Brain pericyte (primary cell): ENCODE measurements at regions not wholly inside any gene's neighbourhood (a gene's known extent, or its start where the extent isn't known, plus 50 kb on each side); places are given as distances from the start of the nearest gene placed in this dataset.

Experiments
- DNase-seq: peaks from one replicate; pipeline ENCODE4 v3.0.0-alpha.2; 2012; ENCODE audit warnings: low read depth, low spot score

DNA sequence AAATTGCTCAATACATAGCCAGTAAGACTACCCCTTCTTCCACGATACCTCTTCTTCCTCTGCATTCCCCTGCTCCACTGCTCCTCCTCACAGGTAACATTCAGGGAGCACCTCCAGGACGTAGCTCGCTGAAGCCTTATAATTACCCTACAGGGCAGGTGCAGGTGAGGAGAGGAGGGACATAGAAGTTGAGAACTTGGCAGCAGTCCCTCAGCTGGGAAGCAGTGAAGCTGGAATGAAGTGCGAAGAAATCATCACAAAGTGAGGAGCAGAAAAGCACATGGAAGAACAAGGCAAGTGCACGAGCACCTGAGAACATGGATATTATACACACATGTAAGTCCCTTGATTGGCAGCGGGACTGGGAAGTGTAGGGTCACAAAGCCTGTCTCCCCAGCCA is 118.2 kb downstream of the HSD17B3 start:
- DNase-seq, result no peak

DNA sequence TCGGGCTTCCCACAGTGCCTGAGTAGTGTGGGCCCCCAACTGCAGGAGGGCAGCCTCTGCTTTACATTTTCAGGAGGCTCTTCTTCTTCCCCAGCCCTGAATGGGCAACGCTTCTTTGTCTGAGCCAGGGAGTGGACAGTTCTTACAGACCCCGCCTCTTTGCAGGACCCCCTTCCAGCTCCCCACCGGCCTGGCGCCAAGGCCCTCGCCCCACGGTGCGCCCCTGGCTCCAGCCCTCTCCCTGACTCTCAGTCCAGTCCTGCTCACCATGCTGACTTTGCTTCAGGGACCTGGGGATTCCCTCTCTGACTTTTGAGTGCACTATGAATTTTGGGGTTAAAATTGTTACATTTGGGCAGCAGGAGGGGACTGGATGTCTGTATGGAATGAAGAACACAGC is 123.8 kb downstream of the HSD17B3 start:
- no peak for DNase-seq

- DNase-seq, result no peak
These were observed 124.3 kb downstream of the HSD17B3 start for GRCh38 chr9:96177719-96178028.

DNA sequence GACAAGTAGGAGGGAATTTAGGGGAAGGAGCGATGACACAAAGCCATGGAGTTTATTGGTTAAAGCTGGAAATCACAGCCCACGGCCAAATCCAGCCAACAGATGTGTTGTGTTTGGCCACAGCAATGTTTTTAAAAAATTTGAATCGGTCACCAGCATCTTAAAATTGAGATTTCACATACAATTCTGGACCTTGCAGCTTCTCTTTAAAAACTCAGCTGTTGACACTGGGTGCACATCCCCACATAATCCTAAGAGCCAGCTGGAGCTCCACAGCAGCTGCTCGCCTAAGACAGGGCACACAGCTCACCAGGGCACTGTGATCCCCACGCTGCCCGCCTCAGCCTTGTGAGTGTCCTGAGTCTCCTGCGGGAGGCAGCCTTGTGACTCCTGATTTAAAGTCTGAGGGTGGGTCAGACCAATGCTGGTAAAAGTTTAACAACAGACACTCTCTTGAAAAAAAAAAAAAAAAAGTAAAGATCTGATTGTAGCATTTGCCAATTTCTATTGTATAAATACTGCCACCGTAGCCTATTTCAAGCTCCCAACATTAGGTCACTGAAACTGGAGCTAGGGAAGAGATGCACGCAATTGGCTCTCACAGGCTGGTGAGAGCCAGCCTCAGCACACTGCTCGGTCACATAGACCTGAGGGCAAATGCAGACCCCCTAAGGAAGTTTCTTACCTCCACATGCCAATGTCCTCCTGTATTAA is 124.8 kb downstream of the HSD17B3 start:
- peak; percentile 40 for DNase-seq

GRCh38 chr9:96175796-96176195 is 126.2 kb downstream of the HSD17B3 start:
- no peak for DNase-seq

DNA sequence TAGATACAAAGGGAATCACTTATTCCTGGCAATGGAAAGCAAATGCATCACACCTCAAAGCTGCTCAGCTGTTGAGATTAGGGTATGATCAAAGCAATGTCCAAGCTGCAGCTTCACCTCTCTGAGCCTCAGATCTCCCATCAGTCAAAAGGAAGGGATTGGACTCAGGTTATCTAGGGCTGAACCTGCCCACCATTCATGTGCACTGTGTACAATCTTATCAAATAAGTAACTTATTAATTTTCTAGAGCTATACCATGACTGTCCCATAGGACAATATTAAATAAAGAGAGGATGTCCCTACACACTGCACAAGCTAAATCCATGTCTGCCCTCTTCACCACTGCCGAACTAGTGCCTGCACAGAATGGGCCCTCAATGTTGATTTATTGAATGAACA is 127.0 kb downstream of the HSD17B3 start:
- no peak for DNase-seq

DNA sequence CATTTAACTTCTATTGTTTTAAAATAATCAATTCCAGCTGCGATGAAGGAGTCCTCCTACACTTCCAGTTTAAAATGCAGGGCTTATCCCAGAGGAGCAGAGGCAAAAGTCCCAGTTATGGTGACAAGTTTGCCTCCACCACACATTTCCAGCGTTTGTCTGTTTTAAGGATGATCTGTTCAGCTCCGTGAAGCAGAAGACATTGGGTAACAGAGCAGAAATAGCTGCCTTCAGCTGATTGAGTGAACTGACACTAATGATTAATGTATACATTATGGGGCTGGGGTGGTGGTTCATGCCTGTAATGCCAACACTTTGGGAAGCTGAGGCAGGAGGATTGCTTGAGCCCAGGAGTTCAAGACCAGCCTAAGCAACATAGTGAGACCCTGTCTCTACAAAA is 127.6 kb downstream of the HSD17B3 start:
- DNase-seq, result no peak

- DNase-seq, result no peak
These were observed 128.3 kb downstream of the HSD17B3 start for GRCh38 chr9:96173640-96174039.

- no peak for DNase-seq
These were observed 129.2 kb downstream of the HSD17B3 start for GRCh38 chr9:96172797-96173196.

GRCh38 chr9:96171728-96172127 is 130.2 kb downstream of the HSD17B3 start:
- no peak for DNase-seq

DNA sequence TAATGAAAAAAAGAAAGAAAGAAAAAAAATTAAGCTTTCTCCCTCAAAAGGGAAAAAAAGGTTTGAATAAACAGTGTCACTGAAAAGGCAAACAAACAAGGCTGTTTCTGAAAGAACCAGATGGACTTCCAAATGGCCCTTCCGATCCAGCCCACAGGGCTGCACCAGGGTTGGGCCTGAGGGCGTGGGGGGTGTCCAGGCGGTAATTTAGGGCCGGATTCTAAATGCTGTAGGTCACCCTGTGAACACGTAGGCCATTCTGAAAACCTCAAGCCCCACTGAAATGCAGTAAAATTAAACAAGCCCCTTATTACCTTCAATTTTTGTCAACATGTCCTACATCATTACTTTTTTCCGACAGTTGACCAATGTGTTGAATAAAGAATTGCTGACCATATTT is 132.1 kb downstream of the HSD17B3 start:
- DNase-seq, result no peak

GRCh38 chr9:96169484-96169883 is 132.5 kb downstream of the HSD17B3 start:
- DNase-seq, result peak; percentile 17

- DNase-seq, result no peak
These were observed 133.1 kb downstream of the HSD17B3 start for GRCh38 chr9:96168882-96169281.

DNA sequence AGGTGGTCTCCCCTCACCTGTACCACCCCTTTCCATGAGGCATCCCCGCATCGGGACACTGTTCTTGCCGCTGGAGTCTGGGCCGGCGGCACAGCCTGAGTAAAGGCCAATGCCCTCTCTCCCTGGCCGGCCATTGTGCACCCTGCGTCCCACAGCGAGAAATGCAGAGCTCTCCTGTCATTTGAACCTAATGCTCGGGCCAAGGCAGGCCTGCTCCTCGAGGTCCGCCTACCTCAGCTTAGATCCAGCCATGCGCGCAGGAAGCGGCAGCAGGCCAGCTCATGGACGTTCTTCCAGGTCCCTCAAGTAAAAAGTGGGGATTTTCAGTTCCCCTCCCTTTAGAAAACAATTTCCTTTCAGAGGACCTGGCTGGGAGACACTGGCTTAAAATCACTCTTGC is 135.0 kb downstream of the HSD17B3 start:
- no peak for DNase-seq

DNA sequence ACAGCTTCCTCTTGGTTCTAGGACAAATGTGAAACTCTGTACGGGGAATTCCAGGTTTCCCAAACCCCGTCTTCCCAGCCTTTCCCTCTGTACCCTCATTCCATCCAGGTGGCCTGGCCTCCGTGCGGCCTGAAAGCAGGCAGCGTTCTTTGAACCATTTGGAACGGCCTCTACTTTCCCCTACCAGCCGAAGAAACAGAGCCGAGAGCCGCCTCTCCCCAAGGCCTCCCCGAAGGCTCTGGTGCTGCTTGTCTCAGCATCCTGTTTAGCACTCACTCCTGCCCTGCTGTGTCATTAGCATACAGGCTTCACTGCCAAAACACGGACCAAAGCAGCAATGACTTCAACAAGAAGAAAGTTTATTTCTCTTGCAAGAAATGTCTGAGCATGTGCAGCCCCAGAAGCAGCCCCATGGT is 137.7 kb downstream of the HSD17B3 start:
- no peak for DNase-seq

DNA sequence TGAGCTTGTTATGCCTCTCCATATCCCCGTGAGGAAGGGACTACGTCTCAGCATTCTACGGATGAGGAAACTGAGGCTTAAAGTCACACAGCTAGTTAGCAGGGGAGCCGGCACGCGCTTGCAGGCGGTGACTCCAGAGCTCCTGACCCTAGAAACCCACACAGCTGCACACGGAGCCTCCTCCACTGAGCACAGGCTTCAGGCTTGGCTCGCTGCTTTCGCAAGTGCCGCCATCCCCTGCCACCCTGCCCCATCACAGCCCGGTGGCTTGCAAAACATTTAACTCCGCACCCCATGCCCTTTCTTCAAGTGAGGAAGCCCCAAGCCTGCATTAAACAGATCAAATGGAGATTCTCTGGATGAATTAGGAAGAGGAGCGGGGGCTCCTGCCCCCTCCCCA is 138.3 kb downstream of the HSD17B3 start:
- no peak for DNase-seq

- DNase-seq, result no peak
These were observed 138.8 kb downstream of the HSD17B3 start for GRCh38 chr9:96163161-96163560.

DNA sequence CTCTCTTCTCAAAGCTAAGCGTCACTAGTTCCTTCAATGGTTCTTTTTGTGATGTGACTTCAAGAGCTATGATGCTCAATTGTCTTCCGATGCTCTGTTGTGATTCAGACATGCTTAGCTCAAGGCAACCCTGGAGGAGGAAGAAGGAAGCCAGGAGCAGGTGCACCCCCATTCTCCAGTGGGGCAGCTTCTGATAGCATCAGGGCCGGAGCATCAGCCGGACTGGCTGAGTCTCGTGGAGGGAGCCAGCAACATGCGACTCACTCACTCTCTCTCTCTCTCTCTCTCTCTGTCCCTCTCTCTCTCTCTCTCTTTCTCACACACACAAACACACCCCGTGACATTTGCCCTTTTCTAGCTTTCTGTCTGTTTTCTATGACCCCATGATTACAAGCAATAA is 140.2 kb downstream of the HSD17B3 start:
- no peak for DNase-seq

DNA sequence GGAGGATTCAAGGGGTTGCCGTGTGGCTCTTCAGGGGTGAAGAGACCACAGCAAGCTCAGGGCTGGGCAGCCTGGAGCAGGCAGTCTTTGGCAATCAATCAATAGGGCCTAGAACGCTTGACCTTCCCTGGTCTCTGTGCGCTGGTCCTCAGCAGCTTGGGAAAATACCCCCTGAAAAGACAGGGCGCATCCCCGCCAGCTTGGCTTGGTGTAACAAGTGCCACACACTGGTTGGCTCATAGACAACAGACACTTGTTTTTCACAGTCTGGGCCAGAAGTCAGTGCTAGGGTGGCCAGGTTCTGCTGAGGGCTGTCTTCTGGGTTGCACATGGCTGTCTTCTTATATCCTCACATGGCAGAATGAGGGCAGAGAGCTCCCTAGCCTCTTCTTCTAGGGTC is 141.1 kb downstream of the HSD17B3 start:
- no peak for DNase-seq

GRCh38 chr9:96160168-96160567 is 141.8 kb downstream of the HSD17B3 start:
- DNase-seq, result no peak

DNA sequence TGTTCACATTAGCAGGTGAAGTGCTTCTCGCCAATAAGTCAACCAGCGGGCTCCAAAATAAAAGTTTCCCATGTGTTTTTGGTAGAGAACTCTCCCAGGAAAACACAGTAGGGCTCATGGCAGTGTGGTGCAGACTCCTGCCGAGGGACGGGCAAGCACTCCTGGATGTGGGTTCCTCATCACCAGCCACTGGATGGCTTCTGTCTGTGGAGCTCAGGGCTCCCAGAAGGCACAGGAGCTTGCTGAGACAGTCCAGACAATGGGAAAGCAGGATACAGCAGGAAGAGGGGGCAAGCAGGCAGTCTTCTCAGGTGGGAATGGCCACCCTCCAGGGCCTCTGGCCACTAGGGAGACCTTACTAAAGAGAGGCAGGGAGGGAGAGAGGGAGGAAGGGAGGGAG is 142.4 kb downstream of the HSD17B3 start:
- DNase-seq, result no peak

DNA sequence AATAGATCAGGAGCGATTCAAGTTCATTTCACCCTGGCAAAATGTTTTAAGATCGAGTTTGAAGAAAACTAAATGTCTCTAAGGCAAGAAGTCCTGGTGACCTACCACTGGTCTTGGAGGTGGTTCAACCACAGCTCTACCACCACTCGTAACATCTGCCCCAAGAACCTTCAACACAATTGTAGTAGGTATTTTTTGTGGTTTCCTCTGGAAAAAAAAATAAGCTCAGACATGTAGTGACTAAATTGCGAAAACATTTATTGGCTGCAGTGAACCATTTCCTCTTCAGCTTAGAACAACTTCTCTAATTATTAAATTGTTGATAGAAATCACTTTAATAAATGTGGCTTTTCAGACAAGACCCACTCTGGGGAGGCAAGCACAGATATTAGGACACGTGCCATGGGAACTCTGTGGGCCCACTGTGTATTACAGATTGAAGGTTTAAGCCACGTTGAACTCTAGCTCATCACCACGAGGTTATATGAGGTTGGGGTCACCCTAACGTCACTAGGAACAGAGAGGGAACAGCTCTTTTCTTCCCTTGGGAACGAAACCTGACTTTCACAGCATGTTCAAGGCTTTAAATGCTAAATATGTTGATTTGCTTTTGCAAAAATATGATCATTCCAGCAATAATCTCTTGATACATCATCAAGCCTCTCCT is 142.9 kb downstream of the HSD17B3 start:
- no peak for DNase-seq

- DNase-seq, result no peak
These were observed 143.8 kb downstream of the HSD17B3 start for GRCh38 chr9:96158147-96158546.

DNA sequence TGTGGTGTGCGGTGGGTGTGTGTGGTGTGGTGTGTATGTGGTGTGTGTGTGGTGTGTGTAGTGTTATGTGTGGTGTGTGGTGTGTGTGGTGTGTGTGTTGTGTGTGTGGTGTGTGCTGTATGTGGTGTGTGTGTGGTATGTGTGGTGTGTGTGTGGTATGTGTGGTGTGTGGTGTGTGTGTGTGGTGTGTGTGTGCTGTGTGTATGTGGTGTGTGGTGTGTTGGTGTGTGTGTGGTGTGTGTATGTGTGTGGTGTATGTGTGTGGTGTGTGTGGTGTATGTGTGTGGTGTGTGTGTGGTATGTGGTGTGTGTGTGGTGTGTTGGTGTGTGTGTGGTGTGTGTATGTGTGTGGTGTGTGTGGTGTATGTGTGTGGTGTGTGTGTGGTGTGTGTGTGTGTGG is 144.3 kb downstream of the HSD17B3 start:
- no peak for DNase-seq
